GM21576 (cell line): ENCODE measurements at regions not wholly inside any gene's neighbourhood (a gene's known extent, or its start where the extent isn't known, plus 50 kb on each side); places are given as distances from the start of the nearest gene placed in this dataset.

Experiments
- ATAC-seq: cut with Tn5 transposase; IDR thresholded peaks from one replicate; pipeline ENCODE4 v1.9.1; 2021; ENCODE audit warnings: mild to moderate bottlenecking, moderate library complexity; ENCODE audit not compliant: unreplicated experiment

DNA sequence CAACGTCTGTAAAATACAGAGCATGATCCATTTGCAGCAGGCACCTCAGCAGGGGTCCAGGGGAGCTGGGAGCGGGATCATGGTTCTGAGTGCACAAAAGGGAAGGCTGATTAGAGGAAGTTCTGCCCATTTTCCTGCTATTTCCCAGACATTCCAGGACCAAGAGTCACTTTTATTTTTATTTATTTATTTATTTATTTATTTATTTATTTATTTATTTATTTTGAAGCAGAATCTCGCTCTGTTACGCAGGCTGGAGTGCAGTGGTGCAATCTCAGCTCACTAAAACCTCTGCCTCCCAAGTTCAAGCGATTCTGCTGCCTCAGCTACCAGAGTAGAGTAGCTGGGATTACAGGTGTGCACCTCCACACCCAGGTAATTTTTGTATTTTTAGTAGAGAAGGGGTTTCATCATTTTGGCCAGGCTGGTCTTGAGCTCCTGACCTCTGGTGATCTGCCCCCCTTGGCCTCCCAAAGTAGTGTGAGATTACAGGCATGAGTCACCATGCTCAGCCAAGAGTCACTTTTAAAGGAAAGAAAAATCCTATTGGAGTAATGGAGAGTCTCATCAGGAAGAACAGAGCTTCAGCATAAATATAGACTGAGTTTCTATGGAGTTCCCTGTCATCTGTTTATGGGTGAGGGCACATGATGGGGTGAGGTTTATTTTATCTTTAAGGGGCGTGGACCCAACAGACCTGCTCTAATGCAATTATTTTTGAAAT is 355.2 kb downstream of the HAPSTR1 start:
- ATAC-seq: no peak

DNA sequence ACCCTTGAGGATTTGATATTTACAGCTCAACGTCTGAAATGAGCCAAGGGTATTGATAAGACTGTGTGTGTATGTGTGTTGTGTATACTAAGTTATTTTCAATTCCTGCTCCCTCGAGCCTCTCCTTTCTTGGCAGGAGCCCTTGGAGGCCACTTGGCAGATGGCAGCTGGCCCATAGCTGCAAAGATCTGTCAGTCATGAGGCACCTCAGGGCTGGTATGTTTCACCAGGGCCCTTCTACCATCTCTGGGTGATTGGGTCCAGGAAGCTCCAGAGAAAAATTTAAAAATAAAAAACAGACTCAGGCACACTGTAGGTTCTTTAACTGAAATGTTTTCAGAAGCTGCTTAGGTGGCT is 355.7 kb downstream of the HAPSTR1 start:
- no peak for ATAC-seq

GRCh38 chr16:9447699-9448098 is 356.3 kb downstream of the HAPSTR1 start:
- no peak for ATAC-seq

DNA sequence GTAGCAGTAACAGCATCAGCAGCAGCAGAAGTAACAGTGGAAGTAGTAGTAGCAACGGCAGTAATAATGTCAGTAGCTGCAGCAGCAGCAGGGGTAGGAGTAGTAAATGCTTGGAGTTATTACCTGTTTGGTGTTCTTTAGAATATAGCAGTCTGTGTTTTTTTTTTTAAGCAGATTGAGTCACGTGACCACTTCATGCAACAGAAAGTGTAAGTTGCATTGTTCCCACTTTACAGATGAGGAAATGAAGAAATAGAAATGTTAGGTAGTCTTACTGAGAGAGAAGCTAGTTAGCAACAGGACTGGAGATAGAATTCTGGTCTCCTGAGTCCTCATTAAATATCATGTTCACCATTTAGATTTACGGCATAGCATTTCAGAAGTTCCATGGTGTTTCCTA is 358.2 kb downstream of the HAPSTR1 start:
- no peak for ATAC-seq

DNA sequence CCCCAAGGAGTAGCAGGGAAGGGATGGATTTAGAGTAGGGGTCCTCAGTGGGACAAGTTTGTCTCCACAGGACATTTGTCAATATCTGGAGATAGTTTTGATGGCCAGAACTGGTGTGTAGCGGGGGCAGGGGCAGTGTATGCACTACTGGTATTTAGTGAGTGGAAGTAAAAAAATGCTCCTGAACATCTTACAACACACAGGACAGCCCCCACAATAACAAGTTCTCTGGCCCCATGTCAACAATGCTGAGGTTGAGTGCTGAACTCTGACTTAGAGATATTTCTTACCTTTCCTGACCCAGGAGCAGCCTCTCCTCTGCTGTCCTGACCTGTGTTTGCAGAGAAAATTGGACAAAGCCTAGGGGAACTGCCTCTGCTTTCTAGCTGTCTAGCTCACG is 365.8 kb downstream of the HAPSTR1 start:
- no peak for ATAC-seq

DNA sequence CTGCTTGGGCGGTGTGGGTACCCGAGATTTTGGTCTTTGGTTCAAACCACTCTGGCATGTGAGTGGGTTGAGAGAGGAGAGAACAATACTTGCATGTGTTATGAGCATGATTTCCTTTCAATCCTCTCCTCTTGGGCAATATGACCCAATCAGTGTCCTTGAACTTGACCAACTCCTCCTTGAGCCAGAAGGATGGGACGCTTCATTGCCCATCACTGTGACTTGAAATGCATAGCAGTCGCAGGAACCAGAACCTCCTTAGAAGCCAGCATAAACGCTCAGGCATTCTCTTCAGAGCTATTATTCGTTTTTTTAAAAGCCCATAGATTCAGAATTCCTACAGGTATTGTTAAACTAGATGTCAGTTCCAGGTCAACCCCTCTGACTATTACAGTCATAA is 367.4 kb downstream of the HAPSTR1 start:
- no peak for ATAC-seq

GRCh38 chr16:9462984-9463383 is 371.5 kb downstream of the HAPSTR1 start:
- no peak for ATAC-seq

DNA sequence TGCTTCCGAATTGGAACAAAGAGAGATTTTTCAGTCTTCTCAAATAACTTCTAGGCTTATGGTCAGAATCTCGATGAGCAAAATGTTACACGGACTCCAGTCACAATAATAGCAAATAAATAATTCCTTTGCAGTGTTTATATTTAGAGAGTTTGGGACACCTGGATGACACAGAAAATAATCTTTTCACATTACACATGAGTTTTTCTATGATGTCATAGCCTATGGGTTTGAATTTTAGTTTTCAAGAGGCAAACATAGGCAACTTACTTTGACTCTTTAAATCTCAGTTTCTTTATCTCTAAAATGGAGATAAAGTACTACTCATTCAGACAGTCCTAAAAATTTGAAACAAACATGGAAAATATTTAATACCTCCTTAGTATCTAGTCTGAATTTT is 372.0 kb downstream of the HAPSTR1 start:
- no peak for ATAC-seq

- ATAC-seq: no peak
Measured at GRCh38 chr16:9465161-9465560, 373.7 kb downstream of the HAPSTR1 start.

DNA sequence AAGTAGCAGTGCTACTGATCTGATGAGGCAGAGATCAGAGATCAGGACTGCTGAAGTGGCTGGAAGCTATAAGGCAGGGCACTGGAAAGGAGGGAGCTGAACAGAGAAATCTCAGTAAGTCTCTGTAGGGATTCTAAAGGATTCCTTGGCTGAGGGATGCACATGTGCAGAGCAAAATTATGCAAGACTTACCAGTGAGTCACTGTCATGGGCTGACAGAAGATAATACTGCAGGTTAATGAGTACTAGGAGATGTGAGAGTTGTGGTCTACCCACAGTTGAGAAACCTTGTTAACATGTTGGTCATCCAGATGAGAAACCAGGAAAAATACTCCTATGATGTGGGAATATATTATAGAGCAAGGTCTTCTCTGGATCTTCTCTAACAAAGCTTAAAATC is 378.1 kb downstream of the HAPSTR1 start:
- no peak for ATAC-seq

DNA sequence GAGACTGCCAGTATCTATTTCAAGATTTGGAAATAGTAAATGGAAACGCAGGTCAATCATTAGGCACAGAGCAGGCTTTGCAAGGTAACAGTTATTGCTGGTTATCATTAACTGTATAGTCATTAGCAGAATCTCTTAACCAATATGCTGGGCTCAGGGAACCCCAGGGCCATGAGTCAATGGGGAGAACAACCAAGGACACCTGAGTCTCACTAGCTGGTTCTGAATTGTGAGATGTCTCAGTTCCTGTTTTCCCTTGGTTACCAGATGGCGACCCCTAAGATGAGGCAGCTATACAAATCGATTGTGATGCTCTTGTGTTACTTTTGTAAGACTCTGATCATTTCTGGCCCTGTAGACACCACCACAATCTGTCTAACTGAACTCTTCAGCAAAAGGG is 385.3 kb downstream of the HAPSTR1 start:
- no peak for ATAC-seq

DNA sequence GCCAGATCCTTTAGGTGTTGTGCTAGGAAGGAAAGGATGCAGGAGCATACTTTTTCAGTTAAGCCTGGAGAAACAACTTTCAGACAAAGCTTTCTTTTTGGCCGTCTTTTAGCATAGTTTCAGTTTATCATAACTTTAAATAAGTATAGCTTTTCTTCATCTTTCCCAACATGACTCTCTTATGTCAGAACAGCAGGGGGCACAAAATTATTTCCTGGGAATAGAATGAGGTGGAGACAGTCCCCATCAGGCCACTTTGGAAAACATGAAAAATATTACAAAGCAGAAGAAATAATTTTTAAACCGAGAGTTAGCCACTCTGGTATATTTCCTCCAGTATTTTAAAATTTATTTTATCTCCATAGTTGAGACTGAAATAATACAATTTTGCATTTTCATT is 387.6 kb downstream of the HAPSTR1 start:
- ATAC-seq: no peak

DNA sequence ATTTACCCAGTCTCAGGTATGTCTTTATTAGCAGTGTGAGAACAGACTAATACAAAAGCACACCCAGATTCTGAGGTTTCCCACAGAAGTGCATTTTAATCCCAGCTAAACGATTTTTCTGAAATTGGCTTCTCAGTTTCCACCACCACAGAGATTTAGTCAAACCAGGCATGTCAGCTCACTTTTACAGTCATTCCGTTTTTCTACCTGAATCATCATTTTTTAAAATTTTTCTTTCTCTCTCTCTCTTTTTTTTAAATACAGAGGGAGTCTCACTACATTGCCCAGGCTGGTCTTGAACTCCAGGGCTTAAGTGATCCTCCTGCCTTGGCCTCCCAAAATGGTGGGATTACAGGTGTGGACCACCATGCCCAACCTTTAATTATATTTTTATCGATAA is 389.1 kb downstream of the HAPSTR1 start:
- ATAC-seq: no peak

DNA sequence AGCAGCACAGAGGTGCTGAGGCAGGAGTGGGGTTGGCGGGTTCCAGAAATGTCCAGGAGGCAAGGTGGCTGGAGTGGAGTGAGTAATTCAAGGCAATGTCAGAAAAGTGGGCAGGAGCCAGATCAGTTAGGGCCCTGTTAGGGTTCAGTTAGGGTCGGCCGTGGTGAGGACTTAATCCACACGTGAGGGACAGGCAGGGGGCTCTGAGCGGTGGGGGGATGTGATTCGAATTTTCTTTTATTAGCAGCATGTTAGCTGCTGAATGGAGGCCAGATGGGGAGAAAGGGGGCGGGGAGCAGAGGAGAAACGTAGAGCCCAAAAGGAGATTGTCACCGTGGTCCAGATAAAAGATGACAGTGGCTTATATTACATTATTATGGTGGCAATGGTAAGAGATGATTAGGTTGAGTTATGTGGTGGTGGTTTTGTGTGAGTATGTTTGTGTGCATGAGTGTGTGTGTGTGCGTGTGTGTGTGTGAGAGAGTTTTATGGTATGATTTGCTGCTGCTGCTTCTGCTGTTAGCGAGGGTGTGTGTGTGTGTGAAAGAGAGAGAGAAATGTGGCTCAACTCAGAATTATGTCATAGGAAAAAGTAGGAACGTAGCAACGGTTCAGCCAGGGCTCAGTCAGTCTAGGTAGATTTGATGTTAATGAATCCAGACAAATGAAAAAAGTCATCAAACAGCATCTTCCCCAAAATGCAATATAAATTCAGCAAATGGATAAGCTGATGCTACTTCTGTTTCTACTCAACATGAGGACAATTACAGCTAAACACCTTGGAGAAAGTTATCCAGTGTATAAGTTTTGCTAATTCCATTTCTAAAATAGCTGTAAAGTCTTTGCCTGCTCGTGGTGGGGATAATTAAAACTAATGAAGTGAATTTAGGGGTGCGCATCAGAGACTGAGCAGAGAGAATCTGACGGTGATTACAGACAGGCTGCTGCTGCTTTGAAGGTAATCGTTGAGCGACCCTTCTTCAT is 390.6 kb downstream of the HAPSTR1 start:
- ATAC-seq: no peak

GRCh38 chr16:9484426-9484825 is 393.0 kb downstream of the HAPSTR1 start:
- no peak for ATAC-seq

DNA sequence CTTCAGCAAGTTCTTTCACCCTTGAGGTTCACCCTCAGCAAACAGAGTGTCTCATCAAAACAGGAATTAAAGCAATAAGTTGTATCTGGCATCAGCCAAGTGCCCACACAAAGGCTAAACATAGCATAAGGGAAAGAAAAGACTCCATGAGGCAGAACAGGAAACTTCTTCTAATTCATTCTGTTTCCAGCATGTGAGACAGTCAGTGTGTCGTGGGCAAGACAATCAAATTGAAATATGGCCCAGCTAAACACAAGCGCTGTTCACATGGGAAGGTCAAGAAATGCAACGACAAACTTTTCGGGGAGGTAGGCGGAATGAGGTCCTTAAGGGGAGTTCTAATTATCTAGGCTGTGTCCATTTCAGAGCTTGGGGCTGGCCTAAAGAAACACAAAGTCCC is 393.4 kb downstream of the HAPSTR1 start:
- ATAC-seq: no peak

- no peak for ATAC-seq
Measured at GRCh38 chr16:9489835-9490467, 398.5 kb downstream of the HAPSTR1 start.

DNA sequence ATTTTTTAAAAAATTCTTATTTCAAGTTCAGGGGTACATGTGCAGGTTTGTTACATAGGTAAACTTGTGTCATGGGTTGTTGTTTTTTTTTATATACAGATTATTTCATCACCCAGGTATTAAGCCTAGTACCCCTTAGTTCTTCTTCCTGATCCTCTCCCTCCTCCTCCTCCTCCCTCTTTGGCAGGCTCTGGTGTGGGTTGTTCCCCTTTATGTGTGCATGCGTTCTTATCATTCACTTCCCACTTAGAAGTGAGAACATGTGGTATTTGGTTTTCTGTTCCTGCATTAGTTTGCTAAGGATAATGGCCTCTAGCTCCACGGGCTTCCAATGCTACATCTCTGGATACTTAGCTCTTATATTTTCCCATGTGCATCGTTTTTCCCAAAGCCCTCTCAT is 404.4 kb downstream of the HAPSTR1 start:
- ATAC-seq: no peak

GRCh38 chr16:9497750-9498149 is 406.3 kb downstream of the HAPSTR1 start:
- ATAC-seq: no peak

DNA sequence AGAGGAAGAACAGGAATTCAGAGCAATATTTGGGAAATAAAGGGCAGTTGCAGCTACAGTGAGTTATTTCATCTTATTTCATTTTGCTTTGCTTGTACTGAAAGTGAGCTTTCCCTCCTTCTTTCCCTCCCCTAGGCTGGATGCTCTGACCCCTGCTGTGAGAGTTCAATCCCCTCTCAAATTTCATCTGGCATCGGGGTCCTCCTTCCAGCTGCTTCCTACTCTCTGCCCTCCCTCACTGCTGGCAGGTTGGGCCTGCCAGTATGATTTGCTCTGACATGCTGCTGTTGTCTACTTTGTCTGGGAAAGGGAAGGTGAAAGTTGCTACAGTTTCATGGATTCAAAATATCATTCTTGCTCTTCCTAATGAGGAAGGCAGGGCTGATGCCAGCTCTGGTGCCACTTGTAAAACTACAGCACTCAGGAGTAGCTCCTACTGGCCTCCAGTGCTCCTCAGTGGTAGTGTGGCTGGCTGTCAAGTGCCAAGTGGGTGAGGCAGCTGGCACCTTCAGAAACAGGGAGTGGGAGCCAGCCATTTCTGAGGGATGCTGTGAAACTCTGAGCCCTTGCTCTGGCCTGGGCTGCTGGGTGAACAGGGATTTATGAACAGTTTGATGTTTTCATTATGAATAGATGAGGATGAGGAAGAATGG is 408.6 kb downstream of the HAPSTR1 start:
- ATAC-seq: no peak

DNA sequence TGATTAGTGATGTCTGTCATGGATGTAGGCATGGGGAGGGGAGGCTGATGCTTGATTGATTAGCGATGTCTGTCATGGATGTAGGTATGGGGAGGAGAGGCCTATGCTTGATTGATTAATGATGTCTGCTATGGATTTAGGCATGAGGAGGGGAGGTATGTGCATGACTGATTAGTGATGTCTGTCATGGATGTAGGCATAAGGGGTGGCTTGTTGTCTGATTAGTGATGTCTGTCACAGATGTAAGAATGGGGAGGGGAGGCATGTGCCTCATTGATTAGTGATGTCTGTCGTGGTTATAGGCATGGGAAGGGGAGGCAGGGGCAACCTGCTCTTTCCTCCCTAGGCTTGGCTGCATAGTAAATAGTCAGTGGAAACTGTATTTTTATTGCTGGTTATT is 409.4 kb downstream of the HAPSTR1 start:
- ATAC-seq: no peak
